ENCODE measurements at regions not wholly inside any gene's neighbourhood (a gene's known extent, or its start where the extent isn't known, plus 50 kb on each side); places are given as distances from the start of the nearest gene placed in this dataset.

GRCh38 chr3:197365586-197365985 is 67.2 kb upstream of the DLG1 start:
- ChIA-PET POLR2A (ENCODE audit: partially characterized antibody) (no interaction called here), CTCF (ENCODE audit: partially characterized antibody) (interaction anchor here (0.6 to 1.7 kb wide), 8 partner anchors 12 to 143 kb away, joined by 3 to 5 read pairs (median 3); no protein-coding TSS in a partner anchor)
- no peaks in the 10 kb centered on the region for H3K79me2 ChIP-seq (ENCODE audit: control insufficient read depth in 1 of 2, insufficient read depth in 2 of 2, low read length in 2 of 2)
- H3K36me3 ChIP-seq (ENCODE audit: control insufficient read depth in 2 of 4, insufficient read depth in 4 of 4, low read length in 3 of 4): no peaks in the 10 kb centered on the region
- no peak overlapping the region for H2AFZ ChIP-seq (ENCODE audit: low read length)
- no peaks in the 10 kb centered on the region for H3K27me3 ChIP-seq (replicated peaks in 1 of 4; ENCODE audit: control insufficient read depth in 3 of 4, extremely low read depth in 1 of 4, insufficient read depth in 3 of 4, low read length in 3 of 4)
- 80% methylated on average over 4 of the region's 4 CpGs; no CpG with 5 or more reads in 1 of the 2 experiments for WGBS, 2 experiments (ENCODE audit: extremely low coverage in 1 of 2, insufficient coverage in 1 of 2, insufficient read length in 1 of 2, insufficient replicate concordance in 2 of 2, low coverage in 1 of 2, low lambda C conversion rate in 2 of 2, missing lambda C conversion rate in 1 of 2)
- no peak overlapping the region for H3K23ac ChIP-seq (ENCODE audit: insufficient read length)
- no peak overlapping the region; the same call in 1 of the 2 replicates for H2BK20ac ChIP-seq (ENCODE audit: low read length)
- no peak for DNase-seq (ENCODE audit: low read depth in 1 of 2, low spot score in 2 of 2)
- no peaks in the 10 kb centered on the region; the same call in 1 of the 2 replicates for H3K23me2 ChIP-seq (ENCODE audit: low read depth, low read length)
- no peak overlapping the region for H3K4ac ChIP-seq (replicated peaks; ENCODE audit: insufficient read length, low read depth, low read length)
- H4K8ac ChIP-seq (ENCODE audit: extremely low read depth, insufficient read depth, low read length): no peak overlapping the region
- no peak overlapping the region for H3K27ac ChIP-seq (ENCODE audit: low read depth, low read length)
- H2BK12ac ChIP-seq (ENCODE audit: low read depth, low read length): no peak overlapping the region
- H2BK120ac ChIP-seq (replicated peaks; ENCODE audit: low read depth, low read length): no peak overlapping the region
- no peak overlapping the region for H3K56ac ChIP-seq (replicated peaks; ENCODE audit: insufficient read length, low read depth, low read length)
- H4K5ac ChIP-seq (ENCODE audit: insufficient read length, low read depth, low read length): no peak overlapping the region
- no peak for FAIRE-seq
- no peaks in the 10 kb centered on the region for H4K20me1 ChIP-seq (replicated peaks in 1 of 2; ENCODE audit: control insufficient read depth in 1 of 2, insufficient read depth in 2 of 2, low read length in 2 of 2)
- no peak overlapping the region for H2BK15ac ChIP-seq (ENCODE audit: low read length)
- H2AK5ac ChIP-seq (ENCODE audit: low read depth, low read length): 0 out of 2 replicates have a peak overlapping the region, but pooled peaks have one; percentile 39
- H3K18ac ChIP-seq (ENCODE audit: extremely low read depth, low read length): no peak overlapping the region
- peaks cover 3 to 19% (median 12%) of the 10 kb centered on the region in 4 experiments; a peak in 6 of 7 replicates for H3K4me1 ChIP-seq (replicated peaks in 1 of 4; ENCODE audit: control insufficient read depth in 3 of 4, insufficient read depth in 4 of 4, low read length in 3 of 4)
- no peaks in the 10 kb centered on the region; the same call in 1 of the 2 replicates for H3K79me1 ChIP-seq (ENCODE audit: low read depth, low read length)
- H2BK5ac ChIP-seq (ENCODE audit: low read depth, low read length): no peak overlapping the region
- H3K4me3 ChIP-seq (ENCODE audit: extremely low read depth in 1 of 4, insufficient read depth in 2 of 4, low read depth in 3 of 4, low read length in 4 of 4): no peak overlapping the region
- no peak overlapping the region for H3K9ac ChIP-seq (replicated peaks in 1 of 4; ENCODE audit: extremely low read depth in 1 of 4, low read depth in 3 of 4, low read length in 3 of 4)
- H4K91ac ChIP-seq (replicated peaks; ENCODE audit: insufficient read length, low read length): no peak overlapping the region
- H3K9me3 ChIP-seq (ENCODE audit: insufficient read depth in 2 of 2, low read depth in 1 of 2, low read length in 1 of 2): peaks cover 5 to 8% of the 10 kb centered on the region in 2 experiments; a peak in 3 of 4 replicates
- H3K14ac ChIP-seq (ENCODE audit: insufficient read length): no peak overlapping the region
- no peak overlapping the region for H3K4me2 ChIP-seq (ENCODE audit: insufficient read depth in 1 of 2, low read depth in 2 of 2, low read length in 2 of 2)
- TF ChIP-seq MAFK (IDR thresholded peaks at IDR 0.05; ENCODE audit: low read depth, low read length) (no peak), RAD21 (IDR thresholded peaks at IDR 0.05 in 1 of 2, conservative IDR thresholded peaks at IDR 0.05 in 1 of 2; ENCODE audit: low read depth in 2 of 2, low read length in 2 of 2) (no peak)

Measured in H1 (cell line).